HG03139 (cell line): ENCODE measurements at regions not wholly inside any gene's neighbourhood (a gene's known extent, or its start where the extent isn't known, plus 50 kb on each side); places are given as distances from the start of the nearest gene placed in this dataset.

ENCODE experiments used
- ATAC-seq: cut with Tn5 transposase; IDR thresholded peaks from one replicate; pipeline ENCODE4 v1.9.1; 2021; ENCODE audit not compliant: unreplicated experiment

- ATAC-seq = no peak
These were observed 94.8 kb upstream of the AFDN start for GRCh38 chr6:167731731-167732422.

GRCh38 chr6:167733740-167734661, 92.7 kb upstream of the AFDN start:
- no peak for ATAC-seq

DNA sequence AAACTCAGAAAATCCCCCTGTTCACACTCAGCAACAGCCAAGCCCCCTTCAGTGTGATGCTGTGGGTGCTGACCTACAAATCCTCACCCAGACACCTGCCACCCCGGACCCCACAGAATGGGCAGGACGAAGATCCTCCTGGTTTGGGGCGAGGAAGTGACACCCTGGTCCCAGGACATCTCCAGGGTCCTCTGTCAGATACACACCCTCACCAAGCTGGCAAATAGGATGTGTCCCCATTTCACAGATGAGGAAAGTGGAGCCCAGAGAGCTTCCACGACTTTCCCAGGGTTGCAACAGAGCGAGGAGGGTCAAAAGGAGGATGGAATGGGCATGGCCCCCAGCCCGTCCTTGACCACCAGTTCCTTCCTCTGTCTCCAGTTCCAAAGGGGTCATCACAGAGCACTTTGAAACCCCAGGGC, 92.0 kb upstream of the AFDN start:
- ATAC-seq = no peak

GRCh38 chr6:167735084-167735950, 91.4 kb upstream of the AFDN start:
- no peak for ATAC-seq

- no peak for ATAC-seq
These were observed 90.8 kb upstream of the AFDN start for GRCh38 chr6:167735951-167736288.

DNA sequence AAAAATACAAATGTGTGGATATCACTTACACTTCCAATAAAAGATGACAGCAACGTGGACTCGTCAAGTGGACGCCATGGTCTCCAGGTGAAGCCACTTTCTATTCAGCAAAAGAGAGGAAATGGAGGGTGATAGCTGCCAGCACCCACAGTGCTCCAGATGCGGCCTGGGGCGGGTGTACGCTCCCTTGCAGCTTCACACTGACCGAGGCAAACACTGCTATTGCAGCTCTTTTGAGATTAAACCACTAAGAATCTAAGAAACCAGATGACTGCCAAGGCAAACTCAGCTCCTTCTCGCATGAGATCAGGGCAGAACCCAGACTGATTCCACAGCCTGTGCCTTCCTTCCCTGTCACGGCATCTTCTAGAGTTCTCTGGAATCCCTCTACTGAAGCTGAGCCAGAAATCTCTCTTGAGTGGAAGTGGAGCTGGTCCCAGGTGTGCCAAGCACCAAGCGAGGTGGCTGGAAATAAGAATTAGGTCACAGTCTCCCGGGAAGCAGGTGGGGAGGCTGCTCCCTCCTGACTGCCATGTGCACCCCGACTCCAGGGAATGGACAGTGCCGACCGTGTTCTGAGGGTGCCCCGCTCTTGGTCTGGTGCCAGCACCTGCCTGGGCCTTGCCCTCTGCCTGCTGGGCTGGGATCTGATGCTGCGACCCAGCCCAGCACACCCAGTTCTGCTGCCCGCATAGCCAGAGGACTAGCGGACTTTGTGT, 90.1 kb upstream of the AFDN start:
- no peak for ATAC-seq

- ATAC-seq = no peak
These were observed 89.4 kb upstream of the AFDN start for GRCh38 chr6:167737205-167737830.

- no peak for ATAC-seq
These were observed 88.3 kb upstream of the AFDN start for GRCh38 chr6:167738386-167738785.

GRCh38 chr6:167739721-167740475, 86.8 kb upstream of the AFDN start:
- ATAC-seq = no peak

DNA sequence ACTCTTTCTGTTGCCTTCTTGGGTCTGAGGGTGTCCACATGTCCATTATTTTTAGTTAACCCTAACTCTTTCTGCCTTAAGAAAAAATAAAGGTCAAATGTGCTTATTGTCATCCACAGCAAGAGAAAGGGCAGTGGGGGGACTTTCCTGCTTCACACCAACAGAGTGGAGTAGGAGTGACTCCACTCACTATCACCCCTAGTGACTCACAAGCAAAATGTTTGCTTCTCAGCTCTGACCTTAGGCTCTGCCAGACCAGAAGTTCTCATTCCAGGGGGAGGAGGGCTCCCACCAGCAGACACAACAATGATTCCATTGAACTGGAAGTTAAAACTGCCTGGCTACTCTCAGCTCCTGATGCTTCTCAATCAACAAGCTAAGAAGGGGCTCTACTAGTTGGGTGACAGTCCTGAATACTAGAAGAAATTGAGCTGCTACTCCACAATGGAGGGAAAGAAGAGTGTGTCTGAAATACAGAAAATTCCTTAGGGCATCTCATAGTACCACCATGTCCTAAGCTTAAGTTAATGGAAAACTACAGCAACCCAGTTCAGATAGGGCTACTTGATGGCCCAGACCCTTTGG, 83.9 kb upstream of the AFDN start:
- ATAC-seq = no peak

- no peak for ATAC-seq
These were observed 81.7 kb upstream of the AFDN start for GRCh38 chr6:167744681-167745669.

GRCh38 chr6:167745670-167746389, 80.9 kb upstream of the AFDN start:
- no peak for ATAC-seq

- ATAC-seq = no peak
These were observed 80.3 kb upstream of the AFDN start for GRCh38 chr6:167746390-167746907.

GRCh38 chr6:167746975-167747374, 79.7 kb upstream of the AFDN start:
- ATAC-seq = no peak

- no peak for ATAC-seq
These were observed 79.1 kb upstream of the AFDN start for GRCh38 chr6:167747645-167748044.

DNA sequence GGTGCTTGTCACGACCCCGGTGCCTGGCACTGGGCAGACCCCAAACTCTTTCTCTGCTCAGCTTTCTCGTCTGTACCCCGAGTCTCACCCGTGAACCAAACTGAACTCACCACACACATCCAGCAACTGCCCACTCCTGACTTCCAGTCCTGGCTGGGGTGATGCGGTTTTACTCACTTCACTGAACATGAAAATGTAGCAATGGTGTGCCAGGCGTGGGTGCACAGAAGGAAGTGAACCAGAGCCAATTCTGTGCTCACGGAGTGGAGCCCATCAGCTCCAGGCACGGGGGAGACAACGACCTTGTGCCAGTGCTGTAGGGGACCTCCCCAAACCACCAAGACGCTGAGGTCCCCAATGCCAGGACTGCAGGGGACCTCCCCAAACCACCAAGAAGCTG, 78.7 kb upstream of the AFDN start:
- ATAC-seq = no peak
